ENCODE measurements at regions not wholly inside any gene's neighbourhood (a gene's known extent, or its start where the extent isn't known, plus 50 kb on each side); places are given as distances from the start of the nearest gene placed in this dataset.
"Not testable (repeated sequence)": the region's sequence is repeated elsewhere in the genome, so short reads cannot be mapped to it uniquely, and the experiment has no call there.

DNA sequence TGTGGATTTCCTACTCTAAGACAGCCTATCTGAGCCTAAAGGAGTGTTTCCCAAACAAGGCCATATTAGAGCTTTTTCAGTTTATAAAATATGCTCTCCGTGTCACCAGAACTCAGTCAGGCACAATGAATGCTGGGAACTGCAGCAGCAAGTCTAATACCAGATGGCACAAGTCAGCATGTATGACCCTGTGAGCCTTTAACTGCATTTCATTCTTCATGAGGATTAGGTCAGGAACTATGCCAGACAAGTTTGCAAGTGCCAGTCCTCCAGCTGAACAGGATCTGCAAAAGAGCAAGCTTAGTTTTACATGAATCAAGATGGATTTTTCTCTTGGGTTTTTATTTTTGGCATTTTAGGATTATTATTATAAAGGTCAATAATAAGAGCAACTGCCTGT, 66.7 kb upstream of the SAMD5 start:
- TF ChIP-seq, protein P1, sequence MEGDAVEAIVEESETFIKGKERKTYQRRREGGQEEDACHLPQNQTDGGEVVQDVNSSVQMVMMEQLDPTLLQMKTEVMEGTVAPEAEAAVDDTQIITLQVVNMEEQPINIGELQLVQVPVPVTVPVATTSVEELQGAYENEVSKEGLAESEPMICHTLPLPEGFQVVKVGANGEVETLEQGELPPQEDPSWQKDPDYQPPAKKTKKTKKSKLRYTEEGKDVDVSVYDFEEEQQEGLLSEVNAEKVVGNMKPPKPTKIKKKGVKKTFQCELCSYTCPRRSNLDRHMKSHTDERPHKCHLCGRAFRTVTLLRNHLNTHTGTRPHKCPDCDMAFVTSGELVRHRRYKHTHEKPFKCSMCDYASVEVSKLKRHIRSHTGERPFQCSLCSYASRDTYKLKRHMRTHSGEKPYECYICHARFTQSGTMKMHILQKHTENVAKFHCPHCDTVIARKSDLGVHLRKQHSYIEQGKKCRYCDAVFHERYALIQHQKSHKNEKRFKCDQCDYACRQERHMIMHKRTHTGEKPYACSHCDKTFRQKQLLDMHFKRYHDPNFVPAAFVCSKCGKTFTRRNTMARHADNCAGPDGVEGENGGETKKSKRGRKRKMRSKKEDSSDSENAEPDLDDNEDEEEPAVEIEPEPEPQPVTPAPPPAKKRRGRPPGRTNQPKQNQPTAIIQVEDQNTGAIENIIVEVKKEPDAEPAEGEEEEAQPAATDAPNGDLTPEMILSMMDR (IDR thresholded peaks at IDR 0.05; ENCODE audit: insufficient read depth, low read length, severe bottlenecking): no peak
- H3K36me3 ChIP-seq (ENCODE audit: control insufficient read depth, insufficient read depth, low read length): no peaks in the 10 kb centered on the region
- no peak overlapping the region for H3K4me3 ChIP-seq (ENCODE audit: low read depth, low read length)
- H3K27me3 ChIP-seq (ENCODE audit: control insufficient read depth, insufficient read depth, low read length): no peaks in the 10 kb centered on the region
- FAIRE-seq: no peak
- no peak for DNase-seq (ENCODE audit: low read depth)

DNA sequence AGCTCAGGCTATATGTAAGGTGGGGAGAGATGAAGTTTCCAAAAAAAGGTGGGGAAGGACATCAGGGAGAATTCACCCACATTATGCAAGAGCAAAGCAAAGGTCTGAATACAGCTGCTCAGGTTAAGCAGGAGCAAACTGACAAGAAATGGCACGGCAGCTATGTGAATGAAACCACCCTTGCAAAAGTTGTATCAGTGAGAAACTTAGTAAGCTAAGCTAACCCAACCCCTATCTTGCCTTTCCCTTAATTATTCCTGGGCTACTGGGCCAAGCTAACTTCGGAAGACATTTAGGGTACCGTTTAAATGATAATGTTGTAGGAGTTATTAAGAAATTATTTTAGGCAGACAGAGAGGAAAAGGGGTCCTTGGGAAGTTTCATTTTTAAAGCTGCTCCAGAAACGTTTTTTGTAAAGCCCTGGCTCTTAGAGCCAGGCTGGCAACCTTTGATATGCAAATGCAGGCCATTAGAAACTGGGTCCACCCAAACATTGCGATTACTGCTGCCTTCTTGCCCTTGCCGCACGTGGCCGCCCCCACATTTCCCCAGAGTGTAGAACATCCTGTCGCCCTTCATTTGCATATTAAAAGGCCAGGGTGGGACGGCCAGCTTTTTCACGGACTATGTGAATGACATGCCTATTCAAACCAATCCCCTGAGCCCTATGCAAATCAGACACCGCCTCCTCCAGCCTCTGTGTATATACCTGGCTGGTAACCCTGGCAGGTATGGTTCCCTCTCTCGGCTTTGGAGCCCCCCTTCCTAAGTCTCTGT, 60.5 kb upstream of the SAMD5 start:
- FAIRE-seq (no peak), DNase-seq (ENCODE audit: low read depth) (peak; percentile 44)
- Histone ChIP-seq H3K4me3 (ENCODE audit: low read depth, low read length) (no peak overlapping the region), H3K27me3 (ENCODE audit: control insufficient read depth, insufficient read depth, low read length) (no peaks in the 10 kb centered on the region), H3K36me3 (ENCODE audit: control insufficient read depth, insufficient read depth, low read length) (no peaks in the 10 kb centered on the region)
- TF ChIP-seq, protein P1 (IDR thresholded peaks at IDR 0.05; ENCODE audit: insufficient read depth, low read length, severe bottlenecking): no peak

DNA sequence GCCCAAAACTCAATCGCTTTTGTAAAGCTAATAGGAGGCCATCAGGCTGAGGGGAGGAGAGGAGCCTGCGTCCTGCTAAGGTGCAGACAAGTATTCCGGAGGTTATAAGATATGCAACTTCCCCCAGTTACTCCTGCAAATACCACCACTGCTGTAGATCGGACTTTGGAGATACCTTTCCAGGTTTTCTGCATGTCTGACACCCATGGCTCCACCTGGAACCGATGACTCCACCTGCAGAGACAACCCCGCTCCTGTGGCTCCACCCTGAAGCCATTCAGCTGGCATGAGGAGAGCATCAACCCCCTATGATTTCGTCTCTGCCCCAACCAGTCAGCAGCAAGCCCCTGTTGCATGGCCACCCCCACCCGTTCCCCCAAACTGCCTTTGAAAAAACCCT, 59.7 kb upstream of the SAMD5 start:
- H3K27me3 ChIP-seq (ENCODE audit: control insufficient read depth, insufficient read depth, low read length): no peaks in the 10 kb centered on the region
- TF ChIP-seq, protein P1 (IDR thresholded peaks at IDR 0.05; ENCODE audit: insufficient read depth, low read length, severe bottlenecking): no peak
- FAIRE-seq (no peak), DNase-seq (ENCODE audit: low read depth) (no peak)
- no peaks in the 10 kb centered on the region for H3K36me3 ChIP-seq (ENCODE audit: control insufficient read depth, insufficient read depth, low read length)
- no peak overlapping the region for H3K4me3 ChIP-seq (ENCODE audit: low read depth, low read length)

DNA sequence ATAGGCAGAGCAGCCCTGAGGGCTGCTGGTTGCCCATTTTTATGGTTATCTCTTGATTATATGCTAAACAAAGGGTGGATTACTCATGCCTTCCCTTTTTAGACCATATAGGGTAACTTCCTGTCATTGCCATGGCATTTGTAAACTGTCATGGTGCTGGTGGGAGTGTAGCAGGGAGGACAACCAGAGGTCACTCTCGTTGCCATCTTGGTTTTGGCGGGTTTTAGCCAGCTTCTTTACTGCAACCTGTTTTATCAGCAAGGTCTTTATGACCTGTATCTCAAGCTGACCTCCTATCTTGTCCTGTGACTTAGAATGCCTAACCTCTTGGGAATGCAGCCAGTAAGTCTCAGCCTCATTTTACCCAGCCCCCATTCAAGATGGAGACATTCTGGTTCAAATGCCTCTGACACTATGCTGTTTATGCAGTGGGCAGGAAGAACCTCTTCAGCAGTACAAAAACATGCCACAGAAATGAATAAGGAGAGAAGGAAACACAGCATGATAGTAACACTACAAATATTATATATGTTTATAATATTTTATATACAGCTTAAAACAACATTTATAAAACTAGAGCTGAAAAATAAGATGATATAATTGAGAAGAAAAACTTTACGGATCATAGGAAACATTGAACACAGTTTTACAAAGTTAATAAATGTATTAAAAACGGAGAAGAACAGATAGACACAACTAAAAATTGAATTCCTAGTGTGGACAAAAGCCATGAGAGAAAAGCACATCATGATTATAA, 58.9 kb upstream of the SAMD5 start:
- Histone ChIP-seq H3K27me3 (ENCODE audit: control insufficient read depth, insufficient read depth, low read length) (no peaks in the 10 kb centered on the region), H3K36me3 (ENCODE audit: control insufficient read depth, insufficient read depth, low read length) (no peaks in the 10 kb centered on the region), H3K4me3 (ENCODE audit: low read depth, low read length) (no peak overlapping the region)
- TF ChIP-seq, protein P1 (IDR thresholded peaks at IDR 0.05; ENCODE audit: insufficient read depth, low read length, severe bottlenecking): no peak
- no peak for FAIRE-seq
- no peak for DNase-seq (ENCODE audit: low read depth)

DNA sequence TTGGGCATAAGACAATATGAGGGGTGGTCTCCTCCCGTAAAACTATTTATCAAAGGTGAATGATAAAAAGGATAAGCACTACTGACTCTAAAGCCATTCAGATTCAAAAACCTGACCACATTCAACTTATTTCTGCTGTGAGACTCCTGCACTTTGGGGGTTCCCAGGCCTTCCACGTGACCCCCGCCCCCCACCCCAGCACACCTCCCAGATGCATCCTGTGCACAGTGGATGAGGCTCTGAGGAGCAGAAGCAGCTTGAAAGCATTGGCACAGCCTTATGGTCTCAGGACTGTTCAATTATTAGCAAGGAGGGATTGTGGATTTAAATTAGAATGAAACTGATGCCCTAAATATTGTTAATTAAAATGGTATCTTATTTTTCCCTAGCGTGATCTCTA, 55.1 kb upstream of the SAMD5 start:
- no peak for FAIRE-seq
- Histone ChIP-seq H3K27me3 (ENCODE audit: control insufficient read depth, insufficient read depth, low read length) (no peaks in the 10 kb centered on the region), H3K36me3 (ENCODE audit: control insufficient read depth, insufficient read depth, low read length) (no peaks in the 10 kb centered on the region), H3K4me3 (ENCODE audit: low read depth, low read length) (no peak overlapping the region)
- TF ChIP-seq, protein P1 (IDR thresholded peaks at IDR 0.05; ENCODE audit: insufficient read depth, low read length, severe bottlenecking): no peak
- DNase-seq (ENCODE audit: low read depth): no peak

DNA sequence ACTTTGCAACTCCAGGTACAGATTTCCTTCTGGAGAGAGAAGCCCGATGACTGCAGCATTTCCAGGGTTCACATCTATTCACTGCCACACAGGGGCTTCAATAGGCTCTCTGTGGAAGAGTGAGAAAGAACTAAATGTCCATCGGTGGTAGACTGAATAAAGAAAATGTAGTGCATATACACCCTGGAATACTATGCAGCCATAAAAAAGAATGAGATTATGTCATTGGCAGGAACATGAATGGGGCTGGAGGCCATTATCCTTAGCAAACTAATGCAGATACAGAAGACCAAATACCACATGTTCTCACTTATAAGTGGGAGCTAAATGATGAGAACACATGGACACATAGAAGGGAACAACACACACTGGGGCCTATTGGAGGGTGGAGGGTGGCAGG, 53.6 kb upstream of the SAMD5 start:
- DNase-seq (ENCODE audit: low read depth); H3K27me3 ChIP-seq (ENCODE audit: control insufficient read depth, insufficient read depth, low read length); FAIRE-seq: not testable (repeated sequence)

More for the DNA sequence above, 53.6 kb upstream of the SAMD5 start:
- H3K4me3 ChIP-seq (ENCODE audit: low read depth, low read length); H3K36me3 ChIP-seq (ENCODE audit: control insufficient read depth, insufficient read depth, low read length): not testable (repeated sequence)

Measured in bronchial epithelial cell (primary cell).